ENCODE measurements at regions not wholly inside any gene's neighbourhood (a gene's known extent, or its start where the extent isn't known, plus 50 kb on each side); places are given as distances from the start of the nearest gene placed in this dataset.

- TF ChIP-seq ZBTB40 (IDR thresholded peaks at IDR 0.05): no peak
- TF ChIP-seq ZBTB40 (CRISPR knock-in tag; IDR thresholded peaks at IDR 0.05): no peak
- no peak for TF ChIP-seq EP400 (IDR thresholded peaks at IDR 0.05)
- no peak for TF ChIP-seq NR2C1 (IDR thresholded peaks at IDR 0.05)
- no peak for TF ChIP-seq NR2C1 (tag; IDR thresholded peaks at IDR 0.05)
- TF ChIP-seq ZNF316 (IDR thresholded peaks at IDR 0.05): no peak
- no peak for TF ChIP-seq JUNB (CRISPR knock-in tag; conservative IDR thresholded peaks at IDR 0.05)
- TF ChIP-seq PURB (CRISPR knock-in tag; IDR thresholded peaks at IDR 0.05; ENCODE audit: low read depth): no peak
These were observed 133.4 kb upstream of the MITF start (continued) for GRCh38 chr3:69605867-69606266.
